ENCODE measurements at regions not wholly inside any gene's neighbourhood (a gene's known extent, or its start where the extent isn't known, plus 50 kb on each side); places are given as distances from the start of the nearest gene placed in this dataset.

DNA sequence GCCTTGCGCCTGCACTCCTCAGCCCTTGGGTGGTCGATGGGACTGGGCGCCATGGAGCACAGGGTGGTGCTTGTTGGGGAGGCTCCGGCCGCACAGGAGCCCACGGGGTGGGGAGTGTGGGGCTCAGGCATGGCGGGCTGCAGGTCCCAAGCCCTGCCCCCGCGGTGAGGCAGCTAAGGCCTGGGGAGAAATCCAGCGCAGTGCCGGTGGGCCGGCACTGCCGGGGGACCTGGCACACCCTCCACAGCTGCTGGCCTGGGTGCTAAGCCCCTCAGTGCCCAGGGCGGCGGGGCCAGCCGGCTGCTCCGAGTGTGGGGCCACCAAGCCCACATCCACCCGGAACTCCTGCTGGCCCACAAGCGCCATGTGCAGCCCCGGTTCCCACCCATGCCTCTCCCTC lies 358.8 kb upstream of the RIOK2 start:
- Histone ChIP-seq H3K4me3 (ENCODE audit: low read depth, low read length, poor library complexity, severe bottlenecking) (no peak overlapping the region), H3F3A (ENCODE audit: insufficient read depth, low read length) (no peaks in the 10 kb centered on the region), H3K27ac (ENCODE audit: low read depth, low read length, poor library complexity, severe bottlenecking) (no peak overlapping the region), H3K9me3 (ENCODE audit: low read length) (no peaks in the 10 kb centered on the region), H3K79me2 (ENCODE audit: insufficient read depth, low read length) (no peaks in the 10 kb centered on the region), H3K4me1 (ENCODE audit: insufficient read depth, low read length, severe bottlenecking) (no peaks in the 10 kb centered on the region), H2AFZ (ENCODE audit: low read length) (no peak overlapping the region), H3K9me2 (ENCODE audit: low read depth, low read length) (no peaks in the 10 kb centered on the region), H3K36me3 (ENCODE audit: insufficient read depth, low read length) (no peaks in the 10 kb centered on the region), H3K4me2 (ENCODE audit: low read length) (no peak overlapping the region), H4K20me1 (ENCODE audit: insufficient read depth, low read length) (no peaks in the 10 kb centered on the region), H3K27me3 (ENCODE audit: insufficient read depth, low read length) (no peaks in the 10 kb centered on the region), H3K9ac (ENCODE audit: low read length) (no peak overlapping the region)
- TF ChIP-seq, protein P1, sequence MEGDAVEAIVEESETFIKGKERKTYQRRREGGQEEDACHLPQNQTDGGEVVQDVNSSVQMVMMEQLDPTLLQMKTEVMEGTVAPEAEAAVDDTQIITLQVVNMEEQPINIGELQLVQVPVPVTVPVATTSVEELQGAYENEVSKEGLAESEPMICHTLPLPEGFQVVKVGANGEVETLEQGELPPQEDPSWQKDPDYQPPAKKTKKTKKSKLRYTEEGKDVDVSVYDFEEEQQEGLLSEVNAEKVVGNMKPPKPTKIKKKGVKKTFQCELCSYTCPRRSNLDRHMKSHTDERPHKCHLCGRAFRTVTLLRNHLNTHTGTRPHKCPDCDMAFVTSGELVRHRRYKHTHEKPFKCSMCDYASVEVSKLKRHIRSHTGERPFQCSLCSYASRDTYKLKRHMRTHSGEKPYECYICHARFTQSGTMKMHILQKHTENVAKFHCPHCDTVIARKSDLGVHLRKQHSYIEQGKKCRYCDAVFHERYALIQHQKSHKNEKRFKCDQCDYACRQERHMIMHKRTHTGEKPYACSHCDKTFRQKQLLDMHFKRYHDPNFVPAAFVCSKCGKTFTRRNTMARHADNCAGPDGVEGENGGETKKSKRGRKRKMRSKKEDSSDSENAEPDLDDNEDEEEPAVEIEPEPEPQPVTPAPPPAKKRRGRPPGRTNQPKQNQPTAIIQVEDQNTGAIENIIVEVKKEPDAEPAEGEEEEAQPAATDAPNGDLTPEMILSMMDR (IDR thresholded peaks at IDR 0.05; ENCODE audit: low read length): no peak
- TF ChIP-seq EZH2 (IDR thresholded peaks at IDR 0.05; ENCODE audit: borderline replicate concordance, low read length): no peak

DNA sequence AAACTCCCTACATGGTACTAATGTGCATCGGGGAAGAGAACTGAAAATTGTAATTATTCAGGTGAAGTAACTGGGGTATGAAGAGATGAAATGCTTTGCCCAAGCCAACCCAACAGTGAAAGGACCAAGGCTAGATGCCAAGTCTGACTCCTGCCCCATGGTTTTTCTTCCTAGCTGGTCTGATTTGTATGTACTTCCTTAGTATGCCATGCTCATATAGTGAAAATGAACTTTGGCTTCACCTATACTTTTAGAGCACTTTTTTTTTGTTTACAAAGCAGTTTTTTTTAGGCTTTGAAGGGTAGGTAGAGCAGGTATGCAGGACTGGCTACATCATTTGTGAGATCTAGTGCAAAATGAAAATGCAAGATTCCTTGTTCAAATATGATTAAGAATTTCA lies 359.4 kb upstream of the RIOK2 start:
- no peak overlapping the region for H3K27ac ChIP-seq (ENCODE audit: low read depth, low read length, poor library complexity, severe bottlenecking)
- no peak overlapping the region for H3K4me2 ChIP-seq (ENCODE audit: low read length)
- H3K27me3 ChIP-seq (ENCODE audit: insufficient read depth, low read length): no peaks in the 10 kb centered on the region
- H3F3A ChIP-seq (ENCODE audit: insufficient read depth, low read length): no peaks in the 10 kb centered on the region
- TF ChIP-seq, protein P1 (IDR thresholded peaks at IDR 0.05; ENCODE audit: low read length): no peak
- TF ChIP-seq EZH2 (IDR thresholded peaks at IDR 0.05; ENCODE audit: borderline replicate concordance, low read length): no peak
- no peaks in the 10 kb centered on the region for H3K79me2 ChIP-seq (ENCODE audit: insufficient read depth, low read length)
- H3K4me1 ChIP-seq (ENCODE audit: insufficient read depth, low read length, severe bottlenecking): no peaks in the 10 kb centered on the region
- H3K9me3 ChIP-seq (ENCODE audit: low read length): no peaks in the 10 kb centered on the region
- no peaks in the 10 kb centered on the region for H3K36me3 ChIP-seq (ENCODE audit: insufficient read depth, low read length)
- H4K20me1 ChIP-seq (ENCODE audit: insufficient read depth, low read length): no peaks in the 10 kb centered on the region
- no peak overlapping the region for H2AFZ ChIP-seq (ENCODE audit: low read length)
- no peak overlapping the region for H3K4me3 ChIP-seq (ENCODE audit: low read depth, low read length, poor library complexity, severe bottlenecking)
- no peak overlapping the region for H3K9ac ChIP-seq (ENCODE audit: low read length)
- H3K9me2 ChIP-seq (ENCODE audit: low read depth, low read length): no peaks in the 10 kb centered on the region

DNA sequence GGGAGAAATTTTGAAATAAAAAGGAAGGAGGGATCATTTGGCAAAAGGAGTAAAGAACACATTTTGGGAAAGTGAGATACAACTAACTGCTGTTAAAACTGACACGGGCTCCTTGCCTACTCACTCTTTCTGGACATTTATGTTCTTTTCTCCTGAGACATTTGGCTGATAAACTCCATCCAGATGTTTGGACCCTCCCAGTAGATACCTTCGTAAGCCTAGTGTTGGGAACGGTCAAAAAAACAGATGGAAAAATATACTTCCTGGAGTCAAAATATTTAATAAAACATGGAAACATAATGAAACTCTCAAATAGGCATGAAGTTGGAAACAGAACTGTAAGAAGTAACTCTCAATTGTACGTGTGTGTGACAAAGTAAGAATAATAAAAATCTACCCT lies 360.1 kb upstream of the RIOK2 start:
- no peaks in the 10 kb centered on the region for H3K9me3 ChIP-seq (ENCODE audit: low read length)
- no peaks in the 10 kb centered on the region for H3K4me1 ChIP-seq (ENCODE audit: insufficient read depth, low read length, severe bottlenecking)
- no peaks in the 10 kb centered on the region for H4K20me1 ChIP-seq (ENCODE audit: insufficient read depth, low read length)
- H3K36me3 ChIP-seq (ENCODE audit: insufficient read depth, low read length): no peaks in the 10 kb centered on the region
- H3K4me3 ChIP-seq (ENCODE audit: low read depth, low read length, poor library complexity, severe bottlenecking): no peak overlapping the region
- TF ChIP-seq, protein P1 (IDR thresholded peaks at IDR 0.05; ENCODE audit: low read length): no peak
- TF ChIP-seq EZH2 (IDR thresholded peaks at IDR 0.05; ENCODE audit: borderline replicate concordance, low read length): no peak
- no peaks in the 10 kb centered on the region for H3K27me3 ChIP-seq (ENCODE audit: insufficient read depth, low read length)
- H3K9ac ChIP-seq (ENCODE audit: low read length): no peak overlapping the region
- H3K79me2 ChIP-seq (ENCODE audit: insufficient read depth, low read length): no peaks in the 10 kb centered on the region
- H3K27ac ChIP-seq (ENCODE audit: low read depth, low read length, poor library complexity, severe bottlenecking): no peak overlapping the region
- H3K4me2 ChIP-seq (ENCODE audit: low read length): no peak overlapping the region
- no peak overlapping the region for H2AFZ ChIP-seq (ENCODE audit: low read length)
- no peaks in the 10 kb centered on the region for H3F3A ChIP-seq (ENCODE audit: insufficient read depth, low read length)
- no peaks in the 10 kb centered on the region for H3K9me2 ChIP-seq (ENCODE audit: low read depth, low read length)

All from OCI-LY1 (cell line).